AG04449 (cell line): ENCODE measurements at regions not wholly inside any gene's neighbourhood (a gene's known extent, or its start where the extent isn't known, plus 50 kb on each side); places are given as distances from the start of the nearest gene placed in this dataset.

Source experiments
- CTCF ChIA-PET: fragments of 350-600 bp; formaldehyde crosslinking; extraction: SDS; loops from one replicate; lab custom pipeline; 2021; ENCODE audit warnings: antibody characterized with exemption; lab: Yijun Ruan, JAX
- POLR2A ChIA-PET: fragments of 400-600, 350-600 bp; formaldehyde crosslinking; extraction: SDS; loops from one replicate; lab custom pipeline; 2020; ENCODE audit warnings: antibody characterized with exemption, inconsistent platforms; lab: Yijun Ruan, JAX
- DNase-seq: peaks from one replicate; pipeline ENCODE4 v3.0.0-alpha.2; 2010; ENCODE audit warnings: low read depth, low spot score
- H3K4me3 ChIP-seq: 2 replicates; pipeline ENCODE4 v1.5.1; 2011; ENCODE audit warnings: low read depth, mild to moderate bottlenecking, control low read depth, low read length
- TF ChIP-seq, protein P1 (sequence below): IDR thresholded peaks from one replicate; pipeline ENCODE4 v1.5.1; 2011; ENCODE audit warnings: mild to moderate bottlenecking, moderate library complexity, low read length, control low read depth, inconsistent platforms; ENCODE audit not compliant: insufficient read depth; ENCODE audit errors: missing control alignments

DNA sequence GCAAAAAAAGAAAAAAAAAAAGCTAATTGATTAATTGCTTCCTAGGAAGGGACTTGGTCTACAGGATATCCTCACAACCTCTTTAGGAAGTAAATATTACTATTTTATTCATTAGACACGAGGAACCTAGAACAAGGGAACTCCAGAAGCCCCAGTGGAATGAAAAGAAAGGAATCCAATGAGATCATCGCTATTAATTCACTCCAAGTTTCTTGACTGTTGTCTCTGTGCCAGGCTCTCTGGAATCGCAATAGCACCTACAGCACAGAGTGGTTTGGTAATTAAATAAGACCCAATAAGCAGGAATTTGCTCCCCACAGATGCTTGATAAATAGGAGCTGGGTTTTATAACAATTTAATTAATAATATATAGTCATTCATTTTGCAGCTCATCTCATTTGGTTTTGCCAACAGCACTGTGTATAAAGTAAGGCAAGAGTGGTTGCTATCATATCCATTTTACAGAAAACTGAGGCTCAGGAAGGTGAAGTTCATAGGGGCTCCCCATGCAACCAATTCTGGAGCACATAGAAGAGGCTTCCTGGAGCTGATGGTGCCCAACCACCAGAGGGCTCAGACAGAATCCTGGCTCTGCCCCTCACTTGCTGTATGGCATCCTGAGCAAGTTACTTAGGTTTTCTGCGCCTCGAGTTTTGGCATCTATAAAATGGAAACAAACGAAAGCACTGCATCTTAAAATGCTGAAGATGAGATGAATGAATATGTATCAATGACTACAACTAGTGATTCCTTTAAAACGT is 420.2 kb downstream of the MED13L start:
- TF ChIP-seq, protein P1, sequence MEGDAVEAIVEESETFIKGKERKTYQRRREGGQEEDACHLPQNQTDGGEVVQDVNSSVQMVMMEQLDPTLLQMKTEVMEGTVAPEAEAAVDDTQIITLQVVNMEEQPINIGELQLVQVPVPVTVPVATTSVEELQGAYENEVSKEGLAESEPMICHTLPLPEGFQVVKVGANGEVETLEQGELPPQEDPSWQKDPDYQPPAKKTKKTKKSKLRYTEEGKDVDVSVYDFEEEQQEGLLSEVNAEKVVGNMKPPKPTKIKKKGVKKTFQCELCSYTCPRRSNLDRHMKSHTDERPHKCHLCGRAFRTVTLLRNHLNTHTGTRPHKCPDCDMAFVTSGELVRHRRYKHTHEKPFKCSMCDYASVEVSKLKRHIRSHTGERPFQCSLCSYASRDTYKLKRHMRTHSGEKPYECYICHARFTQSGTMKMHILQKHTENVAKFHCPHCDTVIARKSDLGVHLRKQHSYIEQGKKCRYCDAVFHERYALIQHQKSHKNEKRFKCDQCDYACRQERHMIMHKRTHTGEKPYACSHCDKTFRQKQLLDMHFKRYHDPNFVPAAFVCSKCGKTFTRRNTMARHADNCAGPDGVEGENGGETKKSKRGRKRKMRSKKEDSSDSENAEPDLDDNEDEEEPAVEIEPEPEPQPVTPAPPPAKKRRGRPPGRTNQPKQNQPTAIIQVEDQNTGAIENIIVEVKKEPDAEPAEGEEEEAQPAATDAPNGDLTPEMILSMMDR: no peak
- ChIA-PET CTCF (interaction anchor here (1.4 to 1.5 kb wide), 3 partner anchors 12 to 61 kb away, joined by 3 to 5 read pairs (median 4); no protein-coding TSS in a partner anchor), POLR2A (no interaction called here)
- no peak for DNase-seq
- no peak overlapping the region for H3K4me3 ChIP-seq

DNA sequence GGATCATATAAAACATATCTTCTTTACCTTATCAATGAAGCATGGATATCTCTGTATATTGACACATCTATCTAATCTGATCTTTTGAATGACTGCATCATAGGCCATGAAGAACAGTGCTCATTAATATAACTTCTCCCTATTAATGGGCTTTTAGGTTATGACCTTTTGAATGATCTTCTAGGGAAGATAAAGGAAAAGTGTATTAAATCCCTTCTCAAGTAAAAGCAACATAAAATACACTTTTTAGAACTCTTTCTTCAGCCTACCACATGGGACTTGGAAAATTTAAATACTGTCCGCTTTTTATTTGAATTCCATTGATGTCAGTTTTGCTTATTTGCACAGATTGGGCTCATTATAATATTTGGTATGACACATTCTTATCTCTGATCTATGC is 425.4 kb downstream of the MED13L start:
- no peak for DNase-seq
- no peak overlapping the region for H3K4me3 ChIP-seq
- TF ChIP-seq, protein P1: no peak
- ChIA-PET POLR2A (no interaction called here), CTCF (no interaction called here)

DNA sequence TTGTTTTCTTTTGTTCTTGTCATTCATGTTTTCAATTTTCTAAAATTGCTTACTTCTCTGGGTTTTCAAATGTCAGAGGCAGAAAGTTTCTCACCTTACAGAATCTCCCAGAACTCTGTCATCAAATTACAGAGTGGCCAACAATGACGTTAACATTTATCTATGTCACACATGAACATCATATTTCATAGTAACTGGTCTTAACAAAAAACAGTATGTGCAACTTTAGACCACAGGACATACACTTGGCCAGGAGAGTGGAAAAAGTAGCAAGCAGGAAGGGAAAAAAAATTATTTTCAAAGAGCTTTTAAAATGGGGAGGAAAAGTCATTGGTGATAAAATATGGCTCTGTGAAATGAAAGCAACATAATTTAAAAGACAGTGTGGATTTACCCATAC is 426.5 kb downstream of the MED13L start:
- POLR2A ChIA-PET: no interaction called here
- TF ChIP-seq, protein P1: no peak
- CTCF ChIA-PET: no interaction called here
- no peak overlapping the region for H3K4me3 ChIP-seq
- DNase-seq: no peak

DNA sequence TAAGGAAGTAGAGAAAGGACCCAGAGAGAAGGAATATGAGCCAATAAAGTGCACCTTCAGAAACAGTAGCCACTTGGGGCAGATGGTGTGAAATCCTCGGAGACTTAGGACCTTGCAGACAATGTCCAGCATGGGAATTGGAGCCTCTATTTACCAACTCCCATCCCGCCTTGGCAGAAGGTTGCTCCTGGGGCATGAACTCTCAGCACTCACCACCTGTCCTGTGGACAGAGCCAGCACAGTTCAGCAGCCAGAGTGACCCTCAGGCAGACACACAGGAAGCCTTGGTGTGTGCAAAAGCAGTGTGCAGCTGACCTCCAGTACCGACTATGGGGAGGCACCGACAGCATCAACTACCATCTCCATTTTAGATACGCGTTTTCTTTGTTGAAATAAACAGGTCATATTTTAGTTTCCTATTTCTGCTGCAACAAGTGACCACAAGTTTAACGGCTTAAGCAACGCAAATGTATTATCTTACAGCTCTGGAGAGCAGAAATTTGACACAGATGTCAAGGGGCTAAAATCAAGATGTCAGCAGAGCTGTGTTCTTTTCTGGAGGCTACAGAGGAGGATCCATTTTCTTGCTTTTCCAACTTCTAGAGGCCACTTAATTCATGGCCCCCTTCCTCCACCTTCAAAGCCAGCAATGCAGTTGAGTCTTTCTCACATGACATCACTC is 428.1 kb downstream of the MED13L start:
- ChIA-PET POLR2A (no interaction called here), CTCF (no interaction called here)
- DNase-seq: no peak
- no peak overlapping the region for H3K4me3 ChIP-seq
- TF ChIP-seq, protein P1: no peak

DNA sequence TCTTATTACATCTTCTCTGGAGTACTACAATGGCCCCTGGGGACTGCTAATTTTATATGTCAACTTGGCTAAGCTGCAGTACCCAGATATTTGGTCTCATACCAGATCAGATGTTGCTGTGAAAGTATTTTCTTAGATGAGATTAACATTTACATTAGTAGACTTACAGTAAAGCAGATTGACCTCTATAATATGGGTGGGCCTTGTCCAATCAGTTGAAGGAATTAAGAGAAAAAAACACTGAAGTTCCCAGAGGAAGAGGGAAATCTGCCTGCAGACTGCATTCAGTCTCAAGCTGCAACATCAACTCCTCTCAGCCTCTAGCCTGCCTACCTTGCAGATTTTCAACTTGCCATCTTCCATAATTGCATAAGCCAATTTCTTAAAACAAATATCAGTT is 430.1 kb downstream of the MED13L start:
- DNase-seq: no peak
- no peak overlapping the region for H3K4me3 ChIP-seq
- CTCF ChIA-PET: no interaction called here
- TF ChIP-seq, protein P1: no peak
- POLR2A ChIA-PET: no interaction called here

DNA sequence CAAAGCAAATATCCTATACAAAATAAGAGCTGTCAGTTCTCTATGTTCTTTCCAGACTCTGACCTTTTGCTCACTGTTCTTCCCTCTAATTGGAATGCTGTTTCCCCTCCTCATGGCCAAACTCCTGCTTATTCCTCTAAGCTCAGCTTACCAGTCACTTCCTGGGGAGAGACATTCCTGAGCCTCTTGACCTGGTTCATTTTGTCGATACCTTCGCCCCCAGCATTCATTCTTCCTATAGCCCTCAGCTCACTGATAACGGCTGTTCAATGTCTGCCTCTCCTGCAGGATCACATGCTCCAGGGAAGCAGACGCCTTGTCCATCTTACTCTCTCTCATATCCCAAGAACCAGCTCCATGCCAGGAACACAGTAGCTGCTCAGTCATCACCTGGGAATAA is 431.0 kb downstream of the MED13L start:
- POLR2A ChIA-PET: no interaction called here
- no peak for DNase-seq
- CTCF ChIA-PET: no interaction called here
- TF ChIP-seq, protein P1: no peak
- no peak overlapping the region for H3K4me3 ChIP-seq
